Type B pancreatic cell (in vitro differentiated cells): ENCODE measurements at regions not wholly inside any gene's neighbourhood (a gene's known extent, or its start where the extent isn't known, plus 50 kb on each side); places are given as distances from the start of the nearest gene placed in this dataset.

ENCODE experiments used
- DNase-seq: peaks from one replicate; pipeline ENCODE4 v3.0.0; 2021; ENCODE audit warnings: mixed read lengths; ENCODE audit not compliant: unreplicated experiment; ENCODE audit errors: extremely low spot score
- H3K27ac Mint-ChIP-seq: 2 replicates; pipeline ENCODE4 v1.8.0; 2021; ENCODE audit warnings: mild to moderate bottlenecking, mixed read lengths
- H3K27me3 Mint-ChIP-seq: 2 replicates; pipeline ENCODE4 v1.8.0; 2021; ENCODE audit warnings: mixed read lengths
- H3K36me3 Mint-ChIP-seq: 2 replicates; pipeline ENCODE4 v1.8.0; 2021; ENCODE audit warnings: mixed read lengths
- H3K4me1 Mint-ChIP-seq: one replicate; pipeline ENCODE4 v1.8.0; 2021; ENCODE audit warnings: mixed read lengths; ENCODE audit not compliant: unreplicated experiment
- H3K4me3 Mint-ChIP-seq: 2 replicates; pipeline ENCODE4 v1.8.0; 2021; ENCODE audit warnings: mild to moderate bottlenecking, mixed read lengths
- H3K9me3 Mint-ChIP-seq: 2 replicates; pipeline ENCODE4 v1.8.0; 2021; ENCODE audit warnings: mixed read lengths
- CTCF ChIP-seq: fragments of 200-600 bp; sonication (generic); conservative IDR thresholded peaks from 2 replicates; pipeline ENCODE4 v1.5.0; 2021; ENCODE audit warnings: antibody characterized with exemption, mild to moderate bottlenecking

DNA sequence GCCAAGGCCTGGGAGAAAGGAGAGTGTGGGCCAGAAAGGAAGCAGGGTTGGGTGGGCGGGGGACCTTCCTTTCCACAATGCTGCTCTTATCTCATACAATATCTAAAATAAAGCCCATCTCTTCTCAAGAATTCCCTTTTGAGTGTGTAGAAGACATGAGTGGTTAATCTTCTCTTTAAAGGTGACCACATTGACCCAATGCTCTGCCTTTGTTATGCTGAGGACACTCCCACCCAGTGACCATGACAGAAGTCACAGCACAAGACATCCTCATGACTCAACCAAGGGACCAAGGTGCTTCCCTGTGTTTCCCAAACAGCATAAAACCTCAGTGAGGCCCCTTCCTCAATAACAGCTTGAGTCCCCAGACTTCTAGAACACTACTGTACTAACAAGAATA is 193.0 kb upstream of the ADAMTS16 start:
- no peaks in the 10 kb centered on the region for H3K36me3 Mint-ChIP-seq
- H3K27me3 Mint-ChIP-seq: peaks cover 3% of the 10 kb centered on the region
- no peak for TF ChIP-seq CTCF
- no peaks in the 10 kb centered on the region for H3K9me3 Mint-ChIP-seq
- H3K27ac Mint-ChIP-seq: no peak overlapping the region
- H3K4me3 Mint-ChIP-seq: no peak overlapping the region
- H3K4me1 Mint-ChIP-seq: no peaks in the 10 kb centered on the region
- no peak for DNase-seq

DNA sequence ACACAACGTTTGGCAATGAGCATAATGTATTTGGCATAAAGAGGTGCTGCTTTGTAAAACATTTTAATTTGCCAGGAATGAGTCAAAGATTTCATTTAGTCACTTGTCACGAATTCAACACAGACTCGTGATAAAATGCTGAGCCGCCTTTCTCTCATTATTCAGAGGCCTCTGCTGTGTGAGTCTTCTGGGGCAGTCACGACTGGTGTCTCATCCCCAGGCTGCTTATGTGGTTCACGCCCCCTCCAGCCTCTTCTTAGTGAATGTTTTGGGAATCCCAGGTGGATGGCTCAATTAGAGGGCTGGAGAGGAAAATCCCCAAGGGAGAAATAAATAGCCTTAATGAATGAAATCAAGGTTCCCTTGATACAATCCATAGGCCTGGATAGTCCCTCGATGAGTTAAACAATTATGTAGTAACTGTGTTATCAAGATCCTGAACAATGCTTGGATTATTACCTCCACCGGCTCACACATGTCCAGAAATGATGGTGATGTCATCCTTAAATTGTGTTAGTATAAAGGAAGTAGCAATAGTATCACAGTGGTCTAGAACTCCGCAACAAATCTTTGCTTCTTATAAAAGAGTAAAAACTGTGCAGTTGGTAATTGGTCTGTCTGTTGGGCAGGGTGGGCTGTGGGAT is 192.1 kb upstream of the ADAMTS16 start:
- Mint-ChIP-seq H3K27ac (no peak overlapping the region), H3K27me3 (peaks cover 3% of the 10 kb centered on the region), H3K36me3 (no peaks in the 10 kb centered on the region), H3K4me3 (no peak overlapping the region), H3K9me3 (no peaks in the 10 kb centered on the region), H3K4me1 (no peaks in the 10 kb centered on the region)
- TF ChIP-seq CTCF: no peak
- DNase-seq: no peak

DNA sequence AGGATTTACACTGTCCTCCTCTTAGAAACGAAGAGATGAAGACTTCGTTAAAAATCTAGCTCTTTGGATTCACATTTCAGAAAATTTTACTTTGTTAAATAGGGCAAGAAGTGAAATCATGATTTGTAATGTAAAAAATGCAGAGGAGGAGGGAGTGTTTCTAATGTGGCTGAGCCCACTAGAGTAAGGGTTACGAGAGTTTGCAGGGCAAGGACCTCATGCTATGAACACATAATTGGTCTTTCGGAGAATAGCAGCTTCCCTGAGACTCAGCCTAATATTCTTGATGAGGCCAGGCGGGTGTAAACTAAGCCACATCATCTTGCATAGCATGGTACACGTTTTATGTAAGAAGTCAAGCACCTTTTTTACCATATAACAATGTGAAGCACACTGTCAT is 191.0 kb upstream of the ADAMTS16 start:
- Mint-ChIP-seq H3K4me1 (no peaks in the 10 kb centered on the region), H3K27ac (no peak overlapping the region), H3K27me3 (no peaks in the 10 kb centered on the region), H3K36me3 (no peaks in the 10 kb centered on the region), H3K9me3 (no peaks in the 10 kb centered on the region), H3K4me3 (no peak overlapping the region)
- no peak for DNase-seq
- TF ChIP-seq CTCF: no peak

DNA sequence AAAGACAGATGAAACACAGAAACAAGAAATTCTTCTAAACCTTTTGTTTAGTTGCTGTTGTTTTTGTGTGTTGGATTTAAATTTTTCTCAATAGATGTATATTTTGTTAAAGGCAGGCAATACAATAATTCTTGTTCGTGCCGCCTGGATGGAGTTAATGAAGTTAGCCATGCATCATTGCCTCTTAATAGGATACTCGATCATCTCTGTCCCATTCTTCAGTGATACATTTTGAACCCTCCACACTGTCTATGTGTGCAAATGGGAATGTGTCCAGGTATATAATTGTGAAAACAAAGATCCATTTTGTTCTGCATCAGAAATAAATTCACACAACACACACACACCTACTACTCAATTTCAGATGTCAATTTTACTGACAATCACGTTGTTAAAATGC is 186.6 kb upstream of the ADAMTS16 start:
- Mint-ChIP-seq H3K27ac (no peak overlapping the region), H3K4me1 (no peaks in the 10 kb centered on the region)

GRCh38 chr5:4954048-4954447 is 186.1 kb upstream of the ADAMTS16 start:
- Mint-ChIP-seq H3K36me3 (no peaks in the 10 kb centered on the region), H3K4me1 (no peaks in the 10 kb centered on the region), H3K27ac (no peak overlapping the region), H3K27me3 (peaks cover 21% of the 10 kb centered on the region), H3K9me3 (no peaks in the 10 kb centered on the region), H3K4me3 (no peak overlapping the region)
- DNase-seq: no peak
- no peak for TF ChIP-seq CTCF

More for the DNA sequence above, 186.6 kb upstream of the ADAMTS16 start:
- peaks cover 18% of the 10 kb centered on the region for H3K27me3 Mint-ChIP-seq
- no peaks in the 10 kb centered on the region for H3K36me3 Mint-ChIP-seq
- no peak overlapping the region for H3K4me3 Mint-ChIP-seq
- TF ChIP-seq CTCF: no peak
- no peaks in the 10 kb centered on the region for H3K9me3 Mint-ChIP-seq
- DNase-seq: no peak

DNA sequence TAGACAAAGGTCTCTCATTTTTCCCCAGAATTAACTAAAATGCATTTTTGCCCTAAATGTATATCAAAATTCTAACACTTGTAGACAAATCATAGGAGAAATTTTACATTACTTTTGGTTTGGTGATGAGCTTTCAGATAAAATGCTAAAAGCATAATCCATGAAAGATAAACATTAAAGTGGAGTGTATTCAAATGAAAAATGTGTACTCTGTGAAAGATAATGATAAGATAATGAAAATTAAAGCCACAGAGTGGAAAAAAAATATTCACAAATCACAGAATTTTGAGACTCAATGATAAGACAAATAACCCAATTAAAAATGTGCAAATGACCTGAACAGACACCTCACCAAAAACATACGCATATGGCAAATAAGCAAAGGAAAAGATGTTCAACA is 176.9 kb upstream of the ADAMTS16 start:
- no peak overlapping the region for H3K27ac Mint-ChIP-seq
- H3K4me1 Mint-ChIP-seq: no peaks in the 10 kb centered on the region
- H3K36me3 Mint-ChIP-seq: no peaks in the 10 kb centered on the region
- TF ChIP-seq CTCF: no peak
- DNase-seq: no peak
- H3K4me3 Mint-ChIP-seq: no peak overlapping the region
- no peaks in the 10 kb centered on the region for H3K9me3 Mint-ChIP-seq
- peaks cover 18% of the 10 kb centered on the region for H3K27me3 Mint-ChIP-seq
